22Rv1 (cell line): ENCODE measurements at regions not wholly inside any gene's neighbourhood (a gene's known extent, or its start where the extent isn't known, plus 50 kb on each side); places are given as distances from the start of the nearest gene placed in this dataset.

Experiments used
- ZFX ChIP-seq: fragments of 450-650 bp; IDR thresholded peaks from 2 replicates; pipeline ENCODE4 v1.6.1; 2017; ENCODE audit warnings: antibody characterized with exemption, borderline replicate concordance
- TF ChIP-seq, protein P1 (sequence below): fragments of 450-650 bp; IDR thresholded peaks from 2 replicates; pipeline ENCODE4 v1.5.1; 2017; ENCODE audit warnings: mild to moderate bottlenecking

DNA sequence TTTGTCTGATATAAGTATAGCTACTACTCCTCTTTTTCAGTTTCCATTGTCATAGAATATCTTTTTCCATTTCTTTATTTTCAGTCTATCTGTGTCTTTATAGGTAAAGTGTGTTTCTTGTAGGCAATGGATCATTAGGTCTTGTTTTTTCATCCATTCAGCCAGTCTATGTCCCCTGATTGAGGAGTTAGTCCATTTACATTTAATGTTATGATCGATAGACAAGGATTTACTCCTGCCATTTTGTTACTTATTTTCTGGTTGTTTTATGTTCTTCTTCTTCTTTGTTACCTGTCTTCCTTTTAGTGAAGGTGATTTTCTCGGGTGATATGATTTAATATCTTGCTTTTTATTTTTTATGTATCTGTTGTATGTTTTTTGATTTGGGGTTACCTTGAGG, 169.0 kb downstream of the BARX1 start:
- TF ChIP-seq, protein P1, sequence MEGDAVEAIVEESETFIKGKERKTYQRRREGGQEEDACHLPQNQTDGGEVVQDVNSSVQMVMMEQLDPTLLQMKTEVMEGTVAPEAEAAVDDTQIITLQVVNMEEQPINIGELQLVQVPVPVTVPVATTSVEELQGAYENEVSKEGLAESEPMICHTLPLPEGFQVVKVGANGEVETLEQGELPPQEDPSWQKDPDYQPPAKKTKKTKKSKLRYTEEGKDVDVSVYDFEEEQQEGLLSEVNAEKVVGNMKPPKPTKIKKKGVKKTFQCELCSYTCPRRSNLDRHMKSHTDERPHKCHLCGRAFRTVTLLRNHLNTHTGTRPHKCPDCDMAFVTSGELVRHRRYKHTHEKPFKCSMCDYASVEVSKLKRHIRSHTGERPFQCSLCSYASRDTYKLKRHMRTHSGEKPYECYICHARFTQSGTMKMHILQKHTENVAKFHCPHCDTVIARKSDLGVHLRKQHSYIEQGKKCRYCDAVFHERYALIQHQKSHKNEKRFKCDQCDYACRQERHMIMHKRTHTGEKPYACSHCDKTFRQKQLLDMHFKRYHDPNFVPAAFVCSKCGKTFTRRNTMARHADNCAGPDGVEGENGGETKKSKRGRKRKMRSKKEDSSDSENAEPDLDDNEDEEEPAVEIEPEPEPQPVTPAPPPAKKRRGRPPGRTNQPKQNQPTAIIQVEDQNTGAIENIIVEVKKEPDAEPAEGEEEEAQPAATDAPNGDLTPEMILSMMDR: no peak
- TF ChIP-seq ZFX: no peak
